CD14-positive monocyte (primary cell): ENCODE measurements at regions not wholly inside any gene's neighbourhood (a gene's known extent, or its start where the extent isn't known, plus 50 kb on each side); places are given as distances from the start of the nearest gene placed in this dataset.

Source experiments
- DNase-seq, 3 donors: peaks; one replicate each; pipeline ENCODE4 v3.0.0-alpha.2; 2011 to 2022
- H2AFZ ChIP-seq: 2 replicates; pipeline ENCODE4 v1.6.0; 2012; ENCODE audit warnings: mild to moderate bottlenecking, low read depth, low read length, inconsistent platforms; ENCODE audit not compliant: insufficient read depth, poor library complexity, severe bottlenecking
- H3K27ac ChIP-seq, 2 donors: 1 replicate in 1 of 2; 2 replicates in 1 of 2; pipeline ENCODE4 v1.5.1; 2012 to 2013; ENCODE audit warnings: low read length in 2 of 2, control low read depth in 1 of 2, inconsistent platforms in 1 of 2, low read depth in 1 of 2, mild to moderate bottlenecking in 1 of 2
- H3K27me3 ChIP-seq, 2 donors: one replicate each; pipeline versions ENCODE4 v1.6.0 to v1.6.1; 2011 to 2013; ENCODE audit warnings: low read length in 2 of 2; ENCODE audit not compliant: control insufficient read depth in 2 of 2, insufficient read depth in 2 of 2
- H3K36me3 ChIP-seq, 2 donors: replicated peaks in 1 of 2; 1 replicate in 1 of 2; 2 replicates in 1 of 2; pipeline versions ENCODE4 v1.5.1 to v1.6.1; 2012 to 2013; ENCODE audit warnings: low read length in 2 of 2, control low read depth in 1 of 2, inconsistent platforms in 1 of 2, mild to moderate bottlenecking in 1 of 2; ENCODE audit not compliant: insufficient read depth in 2 of 2, control insufficient read depth in 1 of 2
- H3K4me1 ChIP-seq, 2 donors: 1 replicate in 1 of 2; 2 replicates in 1 of 2; pipeline versions ENCODE4 v1.5.1 to v1.6.1; 2012 to 2013; ENCODE audit warnings: low read length in 2 of 2, control low read depth in 1 of 2, inconsistent platforms in 1 of 2, mild to moderate bottlenecking in 1 of 2, moderate library complexity in 1 of 2; ENCODE audit not compliant: insufficient read depth in 2 of 2, control insufficient read depth in 1 of 2
- H3K4me2 ChIP-seq: replicated peaks from 2 replicates; pipeline ENCODE3; 2012; ENCODE audit warnings: low read length, moderate library complexity, mild to moderate bottlenecking; ENCODE audit not compliant: poor library complexity, severe bottlenecking; ENCODE audit errors: extremely low read depth
- H3K4me3 ChIP-seq, 3 experiments: fragments of 200-600 bp in 1 of 3; sonication (generic) in 1 of 3; replicated peaks in 1 of 3; 1 replicate in 2 of 3; 2 replicates in 1 of 3; pipeline ENCODE4 v1.5.1; 2011 to 2013; ENCODE audit warnings: low read length in 3 of 3, mild to moderate bottlenecking in 3 of 3, control low read depth in 2 of 3, low read depth in 2 of 3, inconsistent platforms in 1 of 3, moderate library complexity in 1 of 3
- H3K79me2 ChIP-seq: 2 replicates; pipeline ENCODE4 v1.6.0; 2012; ENCODE audit warnings: mild to moderate bottlenecking, control low read depth, inconsistent platforms, low read length, moderate library complexity; ENCODE audit not compliant: insufficient read depth
- H3K9ac ChIP-seq: 2 replicates; pipeline ENCODE4 v1.6.0; 2017; ENCODE audit warnings: low read length, mild to moderate bottlenecking; ENCODE audit not compliant: insufficient read depth, poor library complexity, severe bottlenecking
- H3K9me3 ChIP-seq, 2 donors: replicated peaks in 1 of 2; 1 replicate in 1 of 2; 2 replicates in 1 of 2; pipeline versions ENCODE4 v1.5.1 to v1.6.1; 2012 to 2013; ENCODE audit warnings: low read length in 2 of 2, control low read depth in 1 of 2; ENCODE audit not compliant: control insufficient read depth in 1 of 2, insufficient read depth in 1 of 2
- H4K20me1 ChIP-seq: 2 replicates; pipeline ENCODE4 v1.6.0; 2012; ENCODE audit warnings: mild to moderate bottlenecking, low read length, control low read depth, moderate library complexity; ENCODE audit not compliant: insufficient read depth
- H3K27ac Mint-ChIP-seq, 7 donors: one replicate each; pipeline ENCODE4 v1.8.0; 2020; ENCODE audit warnings: mild to moderate bottlenecking in 7 of 7, mixed read lengths in 7 of 7, moderate library complexity in 6 of 7, inconsistent platforms in 2 of 7
- H3K27me3 Mint-ChIP-seq, 3 donors: one replicate each; pipeline ENCODE4 v1.8.0; 2021 to 2022; ENCODE audit warnings: low read depth in 3 of 3, mild to moderate bottlenecking in 3 of 3, mixed read lengths in 3 of 3, moderate library complexity in 3 of 3, inconsistent platforms in 1 of 3
- H3K36me3 Mint-ChIP-seq, 2 donors: one replicate each; pipeline ENCODE4 v1.8.0; 2020; ENCODE audit warnings: mixed read lengths in 2 of 2, inconsistent platforms in 1 of 2, mild to moderate bottlenecking in 1 of 2
- H3K4me1 Mint-ChIP-seq: one replicate; pipeline ENCODE4 v1.8.0; 2020; ENCODE audit warnings: mild to moderate bottlenecking, mixed read lengths
- H3K4me3 Mint-ChIP-seq, 2 donors: one replicate each; pipeline ENCODE4 v1.8.0; 2020; ENCODE audit warnings: mild to moderate bottlenecking in 2 of 2, mixed read lengths in 2 of 2, moderate library complexity in 1 of 2
- H3K9me3 Mint-ChIP-seq, 7 donors: one replicate each; pipeline ENCODE4 v1.8.0; 2020 to 2022; ENCODE audit warnings: mixed read lengths in 7 of 7, mild to moderate bottlenecking in 6 of 7, moderate library complexity in 6 of 7, inconsistent platforms in 2 of 7
- CTCF ChIP-seq: fragments of 200-600 bp; IDR thresholded peaks from one replicate; pipeline ENCODE4 v1.8.0; 2022; ENCODE audit warnings: antibody characterized with exemption, mild to moderate bottlenecking
- WGBS: methylation state at CpG from one replicate; pipeline ENCODE4 v1.1.5; 2013; ENCODE audit warnings: missing lambda C conversion rate; ENCODE audit not compliant: insufficient coverage; 5-methylcytosine and 5-hydroxymethylcytosine counted together
- intact Hi-C, 2 donors: fragments of 100-400 bp; cut with micrococcal nuclease; formaldehyde crosslinking; loops; one replicate each; pipeline versions ENCODE4 v1.15.0 to v1.15.1; 2023

- Histone ChIP-seq H3K4me3 (no peak overlapping the region), H3K27ac (no peak overlapping the region), H3K4me1 (no peaks in the 10 kb centered on the region), H3K9me3 (no peaks in the 10 kb centered on the region), H3K4me2 (no peak overlapping the region), H3K9ac (no peak overlapping the region), H3K79me2 (no peaks in the 10 kb centered on the region), H2AFZ (no peak overlapping the region), H3K27me3 (no peaks in the 10 kb centered on the region), H4K20me1 (no peaks in the 10 kb centered on the region), H3K36me3 (no peaks in the 10 kb centered on the region)
- Mint-ChIP-seq H3K27ac (no peak overlapping the region), H3K27me3 (peaks cover 0 to 4% (median 0%) of the 10 kb centered on the region in 3 donors), H3K4me3 (no peak overlapping the region), H3K4me1 (no peaks in the 10 kb centered on the region), H3K36me3 (no peaks in the 10 kb centered on the region), H3K9me3 (peaks cover 0 to 10% (median 5%) of the 10 kb centered on the region in 7 donors)
- no peak for DNase-seq
- TF ChIP-seq CTCF: no peak
- intact Hi-C loops: no loop called here
- WGBS: 100% methylated on average over 4 of the region's 6 CpGs
Observed at GRCh38 chr6:164016056-164016455, 601.5 kb downstream of the QKI start.

DNA sequence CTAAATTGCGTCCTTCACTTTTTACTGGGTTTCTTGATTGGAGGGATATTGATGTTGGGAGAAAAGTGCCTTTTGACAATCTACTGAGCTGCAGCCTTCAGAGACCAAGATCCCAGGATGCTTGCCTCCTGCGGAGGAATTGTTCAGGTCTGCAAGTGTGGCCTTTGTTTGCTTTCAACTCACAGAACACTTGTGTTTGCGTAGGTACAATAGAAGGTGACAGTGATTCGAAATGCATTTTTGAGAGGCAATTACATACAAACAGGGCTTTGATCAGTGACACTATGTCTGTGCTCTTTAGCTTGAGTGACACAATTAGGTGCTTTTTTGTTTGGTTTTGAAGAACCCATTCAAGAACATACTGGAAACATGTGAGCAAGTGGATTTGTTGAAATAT lies 600.6 kb downstream of the QKI start:
- WGBS: 96% methylated on average over 3 of the region's 4 CpGs
- Histone ChIP-seq H3K9ac (no peak overlapping the region), H3K4me1 (no peaks in the 10 kb centered on the region), H3K79me2 (no peaks in the 10 kb centered on the region), H3K36me3 (no peaks in the 10 kb centered on the region), H4K20me1 (no peaks in the 10 kb centered on the region), H3K4me3 (no peak overlapping the region), H3K9me3 (no peaks in the 10 kb centered on the region), H2AFZ (no peak overlapping the region), H3K4me2 (no peak overlapping the region), H3K27ac (no peak overlapping the region), H3K27me3 (no peaks in the 10 kb centered on the region)
- no peak for TF ChIP-seq CTCF
- no peak overlapping the region for H3K4me3 Mint-ChIP-seq
- peak overlapping the region in 1 of 7 donors; percentile 2 for H3K27ac Mint-ChIP-seq
- H3K4me1 Mint-ChIP-seq: no peaks in the 10 kb centered on the region
- H3K36me3 Mint-ChIP-seq: no peaks in the 10 kb centered on the region
- peaks cover 0 to 8% (median 7%) of the 10 kb centered on the region in 7 donors for H3K9me3 Mint-ChIP-seq
- DNase-seq: no peak
- intact Hi-C loops: no loop called here
- peaks cover 0 to 3% (median 0%) of the 10 kb centered on the region in 3 donors for H3K27me3 Mint-ChIP-seq
